ENCODE measurements at regions not wholly inside any gene's neighbourhood (a gene's known extent, or its start where the extent isn't known, plus 50 kb on each side); places are given as distances from the start of the nearest gene placed in this dataset.
"Not testable (repeated sequence)": the region's sequence is repeated elsewhere in the genome, so short reads cannot be mapped to it uniquely, and the experiment has no call there.

GRCh38 chr14:28949503-28949902 is 182.9 kb downstream of the FOXG1 start:
- no peak for DNase-seq

GRCh38 chr14:28952161-28952560 is 185.6 kb downstream of the FOXG1 start:
- DNase-seq, result no peak

GRCh38 chr14:28952666-28953065 is 186.1 kb downstream of the FOXG1 start:
- no peak for DNase-seq

- no peak for DNase-seq
Measured at GRCh38 chr14:28953973-28954372, 187.4 kb downstream of the FOXG1 start.

- DNase-seq, result no peak
Measured at GRCh38 chr14:28966416-28967233, 200.0 kb downstream of the FOXG1 start.

- DNase-seq, result peak; percentile 1
Measured at GRCh38 chr14:28975084-28975483, 208.5 kb downstream of the FOXG1 start.

GRCh38 chr14:28982228-28982627 is 215.6 kb downstream of the FOXG1 start:
- DNase-seq, result no peak

GRCh38 chr14:28983279-28983678 is 216.7 kb downstream of the FOXG1 start:
- DNase-seq, result no peak

- no peak for DNase-seq
Measured at GRCh38 chr14:28987516-28987915, 220.9 kb downstream of the FOXG1 start.

- not testable (repeated sequence) for DNase-seq
Measured at GRCh38 chr14:28997196-28997595, 230.6 kb downstream of the FOXG1 start.

- no peak for DNase-seq
Measured at GRCh38 chr14:28999656-29000055, 233.1 kb downstream of the FOXG1 start.

- DNase-seq, result no peak
Measured at GRCh38 chr14:29005647-29006046, 239.1 kb downstream of the FOXG1 start.

GRCh38 chr14:29007990-29008389 is 241.4 kb downstream of the FOXG1 start:
- DNase-seq, result no peak

- peak; percentile 60 for DNase-seq
Measured at GRCh38 chr14:29016050-29016900, 249.7 kb downstream of the FOXG1 start.

GRCh38 chr14:29023505-29023904 is 256.9 kb downstream of the FOXG1 start:
- DNase-seq, result not testable (repeated sequence)

- not testable (repeated sequence) for DNase-seq
Measured at GRCh38 chr14:29027441-29027840, 260.9 kb downstream of the FOXG1 start.

- not testable (repeated sequence) for DNase-seq
Measured at GRCh38 chr14:29027941-29028705, 261.5 kb downstream of the FOXG1 start.

- no peak for DNase-seq
Measured at GRCh38 chr14:29028973-29029582, 262.5 kb downstream of the FOXG1 start.

- no peak for DNase-seq
Measured at GRCh38 chr14:29030121-29030520, 263.5 kb downstream of the FOXG1 start.

GRCh38 chr14:29030970-29031369 is 264.4 kb downstream of the FOXG1 start:
- DNase-seq, result no peak

GRCh38 chr14:29035134-29035533 is 268.5 kb downstream of the FOXG1 start:
- DNase-seq, result no peak

GRCh38 chr14:29037411-29037810 is 270.8 kb downstream of the FOXG1 start:
- DNase-seq, result no peak

GRCh38 chr14:29039171-29039570 is 272.6 kb downstream of the FOXG1 start:
- peak; percentile 78 for DNase-seq

Measured in retina (tissue), 1 donor.